IPS DF 4.7 (cell line): ENCODE measurements at regions not wholly inside any gene's neighbourhood (a gene's known extent, or its start where the extent isn't known, plus 50 kb on each side); places are given as distances from the start of the nearest gene placed in this dataset.
"Not testable (repeated sequence)": the region's sequence is repeated elsewhere in the genome, so short reads cannot be mapped to it uniquely, and the experiment has no call there.

Experiments
- DNase-seq: peaks from one replicate; pipeline ENCODE4 v3.0.0-alpha.2; 2013; ENCODE audit warnings: low spot score; ENCODE audit errors: extremely low read depth

DNA sequence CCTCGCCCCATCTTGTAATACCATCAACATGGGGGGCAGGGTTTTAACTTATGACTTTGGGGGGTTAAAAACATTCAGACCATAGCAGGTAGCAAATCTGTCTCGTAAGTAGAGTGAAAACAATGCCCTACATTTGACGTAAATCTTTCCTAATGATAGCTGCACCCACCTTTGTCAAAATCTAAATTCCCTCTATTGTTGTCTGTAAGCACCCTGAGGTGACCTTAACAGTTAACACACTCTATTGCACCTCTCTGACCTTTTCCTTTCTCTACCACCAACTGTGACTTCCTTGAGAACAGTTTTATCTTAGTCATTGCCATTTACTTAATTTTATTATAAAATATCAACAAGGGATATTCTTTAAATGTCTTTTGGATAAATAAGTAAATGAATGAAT lies 1024.9 kb upstream of the CNTN5 start:
- DNase-seq, result no peak

- DNase-seq, result no peak
These were observed 1024.0 kb upstream of the CNTN5 start for GRCh38 chr11:97996762-97997161.

- no peak for DNase-seq
These were observed 1017.0 kb upstream of the CNTN5 start for GRCh38 chr11:98003606-98004371.

DNA sequence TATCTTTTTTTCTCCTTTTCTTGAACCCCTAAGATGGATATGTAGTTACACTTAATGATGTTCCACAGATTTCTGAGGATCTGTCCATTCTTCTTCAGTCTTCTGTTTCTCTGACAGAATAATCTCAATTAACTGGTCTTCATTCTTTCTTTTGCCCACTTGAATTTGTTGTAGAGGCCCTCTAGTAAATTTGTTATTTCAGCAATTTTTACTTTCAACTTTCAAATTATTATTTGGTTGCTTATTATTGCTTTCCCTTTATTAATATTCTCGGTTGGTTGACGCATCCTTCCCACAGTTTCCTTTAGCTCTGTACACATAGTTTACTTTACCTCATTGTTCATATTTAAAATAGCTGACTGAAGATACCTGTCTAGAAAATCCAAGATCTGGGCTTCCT lies 1013.7 kb upstream of the CNTN5 start:
- DNase-seq, result no peak

- no peak for DNase-seq
These were observed 993.1 kb upstream of the CNTN5 start for GRCh38 chr11:98027652-98028051.

DNA sequence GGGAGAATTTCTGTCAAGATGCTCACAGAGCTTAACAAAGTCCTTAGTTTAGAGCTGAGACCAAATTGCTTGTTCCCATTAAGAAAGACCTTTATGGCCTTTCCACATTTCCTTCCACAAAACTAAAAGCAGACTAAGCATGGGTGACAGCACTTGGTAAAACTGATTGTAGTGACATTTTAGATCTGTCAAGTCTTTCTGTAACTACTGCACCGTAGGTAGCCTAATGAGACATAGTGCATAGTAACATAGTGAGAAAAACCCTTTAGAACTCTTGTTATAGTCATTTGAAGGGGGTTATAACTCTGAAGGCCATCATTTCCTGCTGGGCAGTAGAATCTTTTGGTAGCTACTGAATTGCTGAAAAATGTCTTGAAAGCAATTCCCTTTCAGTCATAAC lies 990.9 kb upstream of the CNTN5 start:
- DNase-seq, result no peak

- DNase-seq, result no peak
These were observed 983.9 kb upstream of the CNTN5 start for GRCh38 chr11:98036810-98037209.

DNA sequence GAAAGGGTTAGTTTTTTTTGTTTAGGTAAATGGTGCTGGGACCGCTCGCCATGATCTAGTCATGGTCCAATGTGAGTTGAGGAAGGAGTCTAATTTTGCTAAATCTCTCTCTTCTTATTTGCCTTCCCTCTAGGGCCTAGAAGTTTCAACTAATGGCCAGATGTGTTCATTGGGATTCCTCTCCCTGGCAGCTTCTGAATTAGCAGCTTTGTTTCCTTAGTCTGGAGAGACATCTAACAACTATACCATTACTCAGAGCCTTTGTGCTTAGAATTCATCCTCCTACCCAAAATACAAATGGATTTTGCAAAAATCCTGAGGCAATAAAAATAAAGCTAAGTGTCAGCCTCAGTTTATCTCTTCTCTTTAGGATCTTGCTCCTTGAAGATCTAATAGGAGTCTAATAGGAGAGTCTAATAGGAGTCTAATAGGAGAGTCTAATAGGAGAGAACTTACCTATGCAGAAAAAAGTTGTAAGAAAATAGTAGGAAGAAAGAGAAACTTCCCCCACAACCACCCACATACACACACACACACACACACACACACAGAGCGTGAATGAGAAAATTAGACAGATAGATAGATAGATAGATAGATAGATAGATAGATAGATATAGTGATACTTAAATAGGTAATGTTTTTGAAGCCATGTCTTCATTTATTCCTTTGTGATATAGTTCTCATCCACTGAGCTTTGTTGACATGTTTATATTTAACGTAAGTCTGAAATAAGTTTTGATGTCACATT lies 980.5 kb upstream of the CNTN5 start:
- no peak for DNase-seq

- DNase-seq, result no peak
These were observed 973.1 kb upstream of the CNTN5 start for GRCh38 chr11:98047647-98048046.

DNA sequence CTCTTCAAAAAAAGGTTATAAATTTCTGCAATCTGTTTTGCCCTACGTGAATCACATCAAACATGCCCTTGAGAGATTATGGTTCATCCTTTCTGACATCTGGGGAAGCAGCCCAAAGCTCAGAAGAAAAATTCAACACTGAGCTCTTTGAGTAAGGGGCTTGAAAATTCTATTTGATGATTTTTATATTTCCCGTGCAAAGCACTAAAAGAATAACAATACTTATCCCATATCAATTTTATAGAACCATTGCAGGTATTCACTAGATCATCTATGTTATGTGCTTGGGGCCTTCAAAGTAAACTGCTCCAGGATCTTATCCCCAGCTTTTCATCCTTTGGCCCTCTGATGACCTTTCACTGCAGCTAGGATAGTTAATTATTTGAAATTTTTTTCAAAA lies 966.9 kb upstream of the CNTN5 start:
- no peak for DNase-seq

DNA sequence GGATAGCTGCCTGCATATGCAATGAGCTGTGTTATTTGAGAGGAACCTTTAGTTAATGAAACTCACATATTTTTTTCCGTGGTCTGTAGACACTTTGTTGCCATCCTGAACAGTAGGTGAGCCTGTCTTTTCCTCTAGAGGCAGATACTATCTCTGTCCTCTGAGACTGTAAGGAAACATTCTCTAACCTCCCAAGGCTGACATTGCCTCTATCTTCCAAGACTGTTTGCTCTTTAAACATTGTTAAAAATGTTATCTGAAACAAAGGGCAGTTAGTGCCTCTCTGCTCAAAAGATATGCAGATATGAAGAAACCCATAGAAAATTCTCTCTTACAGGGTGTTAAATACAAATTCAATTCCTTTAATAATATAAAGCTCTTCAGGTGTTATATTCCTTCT lies 963.8 kb upstream of the CNTN5 start:
- DNase-seq, result no peak

DNA sequence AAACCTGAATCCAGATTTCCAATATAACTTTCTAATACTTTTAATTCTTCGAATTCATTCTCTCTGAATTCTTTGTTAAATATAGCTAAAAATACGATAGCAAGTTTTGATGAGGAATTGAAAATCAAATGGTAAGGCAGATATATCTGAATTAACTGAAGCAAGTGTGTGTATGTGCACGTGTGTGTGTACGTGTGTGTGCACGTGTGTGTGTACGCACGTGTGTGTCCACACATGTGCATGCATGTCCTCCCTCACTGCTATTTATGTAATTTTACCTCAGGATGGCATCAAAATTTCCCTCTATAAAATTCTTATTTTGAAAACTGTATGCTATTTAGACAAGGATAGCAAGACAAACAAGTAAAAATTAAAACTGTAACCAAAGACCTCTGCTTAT lies 961.3 kb upstream of the CNTN5 start:
- no peak for DNase-seq

DNA sequence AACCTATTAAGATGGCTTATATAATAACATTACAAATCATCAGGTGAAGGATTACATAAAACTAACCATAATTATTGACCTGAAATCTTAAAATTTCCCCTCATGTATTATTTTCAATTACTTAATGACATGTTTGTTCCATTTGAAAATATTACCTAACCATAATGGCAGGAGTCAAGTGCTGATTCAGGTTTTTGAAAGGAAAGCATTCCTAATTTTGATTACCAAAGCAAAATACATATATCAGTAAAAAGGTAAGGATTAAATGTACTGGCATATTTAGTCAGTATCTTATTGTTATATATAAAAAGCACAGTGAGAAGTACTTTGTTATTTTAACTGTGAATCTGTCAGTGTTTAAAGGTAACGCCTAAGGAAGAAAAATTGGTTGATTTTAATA lies 960.0 kb upstream of the CNTN5 start:
- DNase-seq, result no peak

DNA sequence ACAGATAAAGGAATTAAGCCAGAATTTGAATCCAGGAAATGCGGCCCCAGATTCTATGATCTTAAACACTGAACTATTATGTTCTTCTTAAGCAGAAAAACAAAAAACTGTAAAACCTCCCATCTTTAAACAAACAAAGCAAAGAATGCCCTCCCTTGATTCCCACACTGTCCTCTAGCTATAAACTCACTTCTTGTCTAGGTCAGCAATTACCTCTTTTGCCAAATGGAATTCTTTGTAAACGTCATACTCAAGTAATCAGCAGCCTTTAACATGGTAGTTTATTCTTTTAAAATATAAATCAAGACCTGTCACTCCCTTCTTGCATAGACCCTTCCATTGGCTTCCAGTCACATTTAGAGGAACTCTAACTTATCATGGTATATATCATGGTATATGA lies 958.9 kb upstream of the CNTN5 start:
- no peak for DNase-seq

DNA sequence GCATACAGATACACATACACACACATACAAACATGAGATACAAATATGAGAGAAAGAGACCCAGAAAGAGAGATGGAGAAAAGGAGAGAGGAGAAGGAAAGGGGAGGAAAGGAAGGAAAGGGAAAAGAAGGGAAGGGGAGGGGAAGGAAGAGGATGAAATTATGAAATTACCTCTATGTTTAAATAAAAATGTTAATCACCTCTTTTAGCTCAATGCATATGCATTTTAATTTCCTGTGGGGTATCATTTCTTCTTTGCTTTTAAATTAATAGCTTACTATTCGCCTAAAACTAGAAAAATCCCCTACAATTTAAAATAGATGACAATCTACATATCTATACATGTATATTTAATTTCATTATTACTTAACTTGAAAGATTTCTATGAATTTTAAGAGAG lies 958.0 kb upstream of the CNTN5 start:
- DNase-seq, result no peak

- DNase-seq, result no peak
These were observed 952.5 kb upstream of the CNTN5 start for GRCh38 chr11:98068251-98068650.

- DNase-seq, result not testable (repeated sequence)
These were observed 951.6 kb upstream of the CNTN5 start for GRCh38 chr11:98069147-98069546.

GRCh38 chr11:98069861-98070260 lies 950.9 kb upstream of the CNTN5 start:
- DNase-seq, result no peak

GRCh38 chr11:98090861-98091505 lies 929.8 kb upstream of the CNTN5 start:
- no peak for DNase-seq

DNA sequence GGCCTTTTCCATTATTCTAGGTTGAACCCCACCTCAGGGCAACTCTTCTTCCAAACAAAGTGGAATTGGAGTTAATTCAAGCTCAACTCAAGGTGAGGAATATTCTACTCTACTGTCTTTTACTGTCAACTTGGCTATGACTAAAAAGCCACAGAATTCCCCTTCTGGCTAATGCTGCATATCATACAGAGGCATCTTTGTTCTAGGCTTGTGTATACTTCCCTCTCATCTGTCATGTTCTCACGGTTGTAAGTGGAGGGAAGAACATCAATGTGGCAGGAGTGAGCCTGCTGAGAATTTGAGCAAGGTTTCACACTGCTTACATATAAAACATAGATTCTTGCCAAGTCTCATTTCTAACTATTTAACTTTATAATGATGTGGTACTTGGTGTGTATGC lies 921.4 kb upstream of the CNTN5 start:
- no peak for DNase-seq

- no peak for DNase-seq
These were observed 920.1 kb upstream of the CNTN5 start for GRCh38 chr11:98100689-98101088.

GRCh38 chr11:98101329-98101728 lies 919.4 kb upstream of the CNTN5 start:
- DNase-seq, result no peak

- DNase-seq, result no peak
These were observed 916.5 kb upstream of the CNTN5 start for GRCh38 chr11:98104249-98104648.
